GM12874 (cell line): ENCODE measurements at regions not wholly inside any gene's neighbourhood (a gene's known extent, or its start where the extent isn't known, plus 50 kb on each side); places are given as distances from the start of the nearest gene placed in this dataset.

ENCODE experiments used
- CTCF ChIP-seq: IDR thresholded peaks from 2 replicates; pipeline ENCODE4 v1.5.1; 2011; ENCODE audit warnings: low read depth, mild to moderate bottlenecking, control low read depth, low read length, moderate library complexity; ENCODE audit not compliant: insufficient read depth

- no peak for TF ChIP-seq CTCF
Observed at GRCh38 chr20:57090590-57091560, 175.6 kb downstream of the BMP7 start.

GRCh38 chr20:57091748-57092111, 174.7 kb downstream of the BMP7 start:
- TF ChIP-seq CTCF = no peak

GRCh38 chr20:57092112-57092899, 174.1 kb downstream of the BMP7 start:
- TF ChIP-seq CTCF = peak; percentile 88

GRCh38 chr20:57092900-57093530, 173.4 kb downstream of the BMP7 start:
- no peak for TF ChIP-seq CTCF

GRCh38 chr20:57093766-57094165, 172.7 kb downstream of the BMP7 start:
- no peak for TF ChIP-seq CTCF

- no peak for TF ChIP-seq CTCF
Observed at GRCh38 chr20:57094252-57094891, 172.1 kb downstream of the BMP7 start.

- TF ChIP-seq CTCF = no peak
Observed at GRCh38 chr20:57094991-57095390, 171.4 kb downstream of the BMP7 start.
